WTC11 (cell line): ENCODE measurements at regions not wholly inside any gene's neighbourhood (a gene's known extent, or its start where the extent isn't known, plus 50 kb on each side); places are given as distances from the start of the nearest gene placed in this dataset.

Source experiments
- ATAC-seq: fragments of 200-7000 bp; cut with Tn5 transposase; 2 replicates; pipeline ENCODE4 v1.10.0; 2021; ENCODE audit warnings: mild to moderate bottlenecking, moderate library complexity
- CTCF ChIA-PET: fragments of 300-600 bp; sonication (Branson Sonifier 250); formaldehyde crosslinking; loops from one replicate; lab custom pipeline; 2021; ENCODE audit warnings: antibody characterized with exemption; lab: Charles Lee
- POLR2A ChIA-PET: fragments of 350-600 bp; sonication (Branson Sonifier 250); formaldehyde crosslinking; loops from one replicate; lab custom pipeline; 2021; ENCODE audit warnings: antibody characterized with exemption; lab: Charles Lee
- DNase-seq: peaks from one replicate; pipeline ENCODE4 v3.0.0; 2021; ENCODE audit warnings: low spot score
- H3K27ac Mint-ChIP-seq: 2 replicates; pipeline ENCODE4 v1.8.0; 2021; ENCODE audit warnings: mixed read lengths
- H3K27me3 Mint-ChIP-seq: 2 replicates; pipeline ENCODE4 v1.8.0; 2021; ENCODE audit warnings: low read depth, mild to moderate bottlenecking, moderate library complexity, mixed read lengths
- H3K36me3 Mint-ChIP-seq: 2 replicates; pipeline ENCODE4 v1.8.0; 2021; ENCODE audit warnings: mixed read lengths
- H3K4me1 Mint-ChIP-seq: 2 replicates; pipeline ENCODE4 v1.8.0; 2022; ENCODE audit warnings: mixed read lengths
- H3K4me3 Mint-ChIP-seq: 2 replicates; pipeline ENCODE4 v1.8.0; 2021; ENCODE audit warnings: mild to moderate bottlenecking, moderate library complexity, mixed read lengths
- H3K9me3 Mint-ChIP-seq: 2 replicates; pipeline ENCODE4 v1.8.0; 2021; ENCODE audit warnings: mixed read lengths
- CREB1 ChIP-seq: sonication (generic); formaldehyde crosslinking; IDR thresholded peaks from 2 replicates; pipeline ENCODE4 v1.8.0; 2023; ENCODE audit warnings: mild to moderate bottlenecking, missing genetic modification reagents
- ELF4 ChIP-seq: sonication (generic); formaldehyde crosslinking; IDR thresholded peaks from 2 replicates; pipeline ENCODE4 v1.8.1; 2022; ENCODE audit warnings: low read depth, mild to moderate bottlenecking, moderate library complexity, missing genetic modification reagents
- GTF2I ChIP-seq: fragments of 250-450 bp; sonication (Bioruptor Pico); conservative IDR thresholded peaks from 2 replicates; pipeline ENCODE4 v1.4.0; 2021; ENCODE audit warnings: mild to moderate bottlenecking
- HMGA2 ChIP-seq: fragments of 250-450 bp; sonication (Bioruptor Pico); IDR thresholded peaks from 2 replicates; pipeline ENCODE4 v1.4.0; 2021; ENCODE audit warnings: mild to moderate bottlenecking, moderate library complexity
- IRF2 ChIP-seq: sonication (generic); formaldehyde crosslinking; IDR thresholded peaks from 2 replicates; pipeline ENCODE4 v1.8.0; 2022; ENCODE audit warnings: low read depth, missing genetic modification reagents, borderline replicate concordance
- JUN ChIP-seq: sonication (generic); formaldehyde crosslinking; IDR thresholded peaks from 2 replicates; pipeline ENCODE4 v1.8.0; 2023; ENCODE audit warnings: mild to moderate bottlenecking, missing genetic modification reagents
- KAT7 ChIP-seq: sonication (generic); formaldehyde crosslinking; IDR thresholded peaks from 2 replicates; pipeline ENCODE4 v1.8.1; 2023; ENCODE audit warnings: missing genetic modification reagents, mild to moderate bottlenecking, borderline replicate concordance
- MYBL2 ChIP-seq: sonication (generic); formaldehyde crosslinking; IDR thresholded peaks from 2 replicates; pipeline ENCODE4 v1.8.1; 2023; ENCODE audit warnings: mild to moderate bottlenecking, moderate library complexity, missing genetic modification reagents
- NFATC4 ChIP-seq: fragments of 250-450 bp; sonication (Bioruptor Pico); IDR thresholded peaks from 2 replicates; pipeline ENCODE4 v1.9.0; 2021; ENCODE audit warnings: mild to moderate bottlenecking
- NR2C2 ChIP-seq: sonication (generic); formaldehyde crosslinking; IDR thresholded peaks from 2 replicates; pipeline ENCODE4 v1.8.0; 2022; ENCODE audit warnings: mild to moderate bottlenecking, missing genetic modification reagents
- PRDM15 ChIP-seq: sonication (generic); formaldehyde crosslinking; IDR thresholded peaks from 2 replicates; pipeline ENCODE4 v1.8.0; 2022; ENCODE audit warnings: missing genetic modification reagents
- RORB ChIP-seq: fragments of 250-450 bp; sonication (Bioruptor Pico); IDR thresholded peaks from 2 replicates; pipeline ENCODE4 v1.9.0; 2021; ENCODE audit warnings: mild to moderate bottlenecking
- SP1 ChIP-seq: sonication (generic); formaldehyde crosslinking; conservative IDR thresholded peaks from 2 replicates; pipeline ENCODE4 v1.8.1; 2022; ENCODE audit warnings: missing genetic modification reagents
- ZNF317 ChIP-seq: sonication (generic); formaldehyde crosslinking; IDR thresholded peaks from 2 replicates; pipeline ENCODE4 v1.8.1; 2023; ENCODE audit warnings: low read depth, mild to moderate bottlenecking, moderate library complexity, missing genetic modification reagents, borderline replicate concordance
- TF ChIP-seq, protein P1 (sequence below): fragments of 200-600 bp; IDR thresholded peaks from 2 replicates; pipeline ENCODE4 v1.8.0; 2022; ENCODE audit warnings: antibody characterized with exemption
- TF ChIP-seq, protein P2 (sequence below): sonication (generic); formaldehyde crosslinking; IDR thresholded peaks from 2 replicates; pipeline ENCODE4 v1.8.1; 2023; ENCODE audit warnings: mild to moderate bottlenecking, missing genetic modification reagents, moderate library complexity

- ChIA-PET POLR2A (no interaction called here), CTCF (no interaction called here)
- Mint-ChIP-seq H3K36me3 (no peaks in the 10 kb centered on the region), H3K27ac (no peak overlapping the region), H3K9me3 (no peaks in the 10 kb centered on the region), H3K4me3 (no peak overlapping the region), H3K4me1 (peaks cover 2% of the 10 kb centered on the region; the same call in 1 of the 2 replicates), H3K27me3 (no peaks in the 10 kb centered on the region)
- no peak for DNase-seq
- ATAC-seq, result no peak
- TF ChIP-seq, protein P1, sequence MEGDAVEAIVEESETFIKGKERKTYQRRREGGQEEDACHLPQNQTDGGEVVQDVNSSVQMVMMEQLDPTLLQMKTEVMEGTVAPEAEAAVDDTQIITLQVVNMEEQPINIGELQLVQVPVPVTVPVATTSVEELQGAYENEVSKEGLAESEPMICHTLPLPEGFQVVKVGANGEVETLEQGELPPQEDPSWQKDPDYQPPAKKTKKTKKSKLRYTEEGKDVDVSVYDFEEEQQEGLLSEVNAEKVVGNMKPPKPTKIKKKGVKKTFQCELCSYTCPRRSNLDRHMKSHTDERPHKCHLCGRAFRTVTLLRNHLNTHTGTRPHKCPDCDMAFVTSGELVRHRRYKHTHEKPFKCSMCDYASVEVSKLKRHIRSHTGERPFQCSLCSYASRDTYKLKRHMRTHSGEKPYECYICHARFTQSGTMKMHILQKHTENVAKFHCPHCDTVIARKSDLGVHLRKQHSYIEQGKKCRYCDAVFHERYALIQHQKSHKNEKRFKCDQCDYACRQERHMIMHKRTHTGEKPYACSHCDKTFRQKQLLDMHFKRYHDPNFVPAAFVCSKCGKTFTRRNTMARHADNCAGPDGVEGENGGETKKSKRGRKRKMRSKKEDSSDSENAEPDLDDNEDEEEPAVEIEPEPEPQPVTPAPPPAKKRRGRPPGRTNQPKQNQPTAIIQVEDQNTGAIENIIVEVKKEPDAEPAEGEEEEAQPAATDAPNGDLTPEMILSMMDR, result no peak
- TF ChIP-seq JUN (CRISPR knock-in tag), result no peak
- no peak for TF ChIP-seq CREB1
- TF ChIP-seq NFATC4 (CRISPR knock-in tag), result no peak
- TF ChIP-seq ZNF317 (CRISPR knock-in tag), result no peak
- TF ChIP-seq PRDM15 (CRISPR knock-in tag), result no peak
- TF ChIP-seq, protein P2, sequence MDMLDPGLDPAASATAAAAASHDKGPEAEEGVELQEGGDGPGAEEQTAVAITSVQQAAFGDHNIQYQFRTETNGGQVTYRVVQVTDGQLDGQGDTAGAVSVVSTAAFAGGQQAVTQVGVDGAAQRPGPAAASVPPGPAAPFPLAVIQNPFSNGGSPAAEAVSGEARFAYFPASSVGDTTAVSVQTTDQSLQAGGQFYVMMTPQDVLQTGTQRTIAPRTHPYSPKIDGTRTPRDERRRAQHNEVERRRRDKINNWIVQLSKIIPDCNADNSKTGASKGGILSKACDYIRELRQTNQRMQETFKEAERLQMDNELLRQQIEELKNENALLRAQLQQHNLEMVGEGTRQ (CRISPR knock-in tag), result no peak
Observed at GRCh38 chr3:83524901-83525300, 1433.9 kb upstream of the CADM2 start.

DNA sequence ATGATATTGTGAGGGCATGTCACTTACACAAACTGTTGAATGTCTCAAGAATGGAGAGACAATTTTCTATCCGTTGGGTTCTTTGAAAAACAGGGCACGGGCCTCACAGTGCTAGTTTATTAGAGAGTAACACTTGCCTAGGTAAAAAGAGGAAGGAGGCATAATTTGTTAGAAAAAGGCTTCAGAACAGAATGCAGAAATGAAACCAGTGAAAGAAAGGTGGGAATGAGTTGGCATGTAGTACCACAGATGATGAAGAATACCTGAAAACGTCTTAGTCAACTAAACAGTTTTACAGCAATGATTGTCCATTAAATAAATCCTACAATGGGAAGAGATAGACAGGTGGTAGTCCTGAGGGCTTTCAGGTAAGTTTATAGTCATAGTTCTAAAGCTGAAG is 1399.7 kb upstream of the CADM2 start:
- no peak for DNase-seq
- TF ChIP-seq MYBL2 (no peak), ELF4 (CRISPR knock-in tag) (no peak), NR2C2 (no peak), PRDM15 (CRISPR knock-in tag) (no peak), IRF2 (CRISPR knock-in tag) (no peak), HMGA2 (CRISPR knock-in tag) (no peak), KAT7 (CRISPR knock-in tag) (no peak), RORB (CRISPR knock-in tag) (no peak), SP1 (no peak), GTF2I (no peak)
- H3K36me3 Mint-ChIP-seq, result 0 out of 2 replicates have a peak, but pooled peaks cover 3% of the 10 kb centered on the region
- ChIA-PET POLR2A (no interaction called here), CTCF (no interaction called here)
- H3K9me3 Mint-ChIP-seq, result peaks cover 30% of the 10 kb centered on the region
- H3K4me3 Mint-ChIP-seq, result no peak overlapping the region
- no peak overlapping the region for H3K27ac Mint-ChIP-seq
- no peak for ATAC-seq
- no peaks in the 10 kb centered on the region for H3K4me1 Mint-ChIP-seq
- H3K27me3 Mint-ChIP-seq, result no peaks in the 10 kb centered on the region
